22Rv1 (cell line): ENCODE measurements at regions not wholly inside any gene's neighbourhood (a gene's known extent, or its start where the extent isn't known, plus 50 kb on each side); places are given as distances from the start of the nearest gene placed in this dataset.

Experiments used
- ZFX ChIP-seq: fragments of 450-650 bp; IDR thresholded peaks from 2 replicates; pipeline ENCODE4 v1.6.1; 2017; ENCODE audit warnings: antibody characterized with exemption, borderline replicate concordance
- TF ChIP-seq, protein P1 (sequence below): fragments of 450-650 bp; IDR thresholded peaks from 2 replicates; pipeline ENCODE4 v1.5.1; 2017; ENCODE audit warnings: mild to moderate bottlenecking

DNA sequence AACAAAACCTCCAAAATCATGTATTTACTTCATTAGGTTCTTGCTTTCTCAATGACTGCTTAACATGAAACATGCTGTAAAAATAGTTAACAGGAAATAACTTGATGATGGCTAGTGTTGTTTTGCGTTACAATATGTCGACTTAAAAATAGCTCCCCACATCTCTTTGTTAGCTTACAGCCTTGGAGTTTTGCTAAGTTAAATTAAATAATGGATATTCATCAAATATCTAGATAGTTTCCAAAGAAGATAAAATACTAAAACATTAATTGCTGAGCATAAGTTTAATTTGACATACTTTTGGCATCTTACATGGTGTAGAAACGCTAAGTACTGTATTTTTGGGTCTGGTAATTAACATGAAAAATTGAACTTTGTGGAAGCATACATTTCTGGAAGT lies 500.6 kb upstream of the NOVA1 start:
- TF ChIP-seq, protein P1, sequence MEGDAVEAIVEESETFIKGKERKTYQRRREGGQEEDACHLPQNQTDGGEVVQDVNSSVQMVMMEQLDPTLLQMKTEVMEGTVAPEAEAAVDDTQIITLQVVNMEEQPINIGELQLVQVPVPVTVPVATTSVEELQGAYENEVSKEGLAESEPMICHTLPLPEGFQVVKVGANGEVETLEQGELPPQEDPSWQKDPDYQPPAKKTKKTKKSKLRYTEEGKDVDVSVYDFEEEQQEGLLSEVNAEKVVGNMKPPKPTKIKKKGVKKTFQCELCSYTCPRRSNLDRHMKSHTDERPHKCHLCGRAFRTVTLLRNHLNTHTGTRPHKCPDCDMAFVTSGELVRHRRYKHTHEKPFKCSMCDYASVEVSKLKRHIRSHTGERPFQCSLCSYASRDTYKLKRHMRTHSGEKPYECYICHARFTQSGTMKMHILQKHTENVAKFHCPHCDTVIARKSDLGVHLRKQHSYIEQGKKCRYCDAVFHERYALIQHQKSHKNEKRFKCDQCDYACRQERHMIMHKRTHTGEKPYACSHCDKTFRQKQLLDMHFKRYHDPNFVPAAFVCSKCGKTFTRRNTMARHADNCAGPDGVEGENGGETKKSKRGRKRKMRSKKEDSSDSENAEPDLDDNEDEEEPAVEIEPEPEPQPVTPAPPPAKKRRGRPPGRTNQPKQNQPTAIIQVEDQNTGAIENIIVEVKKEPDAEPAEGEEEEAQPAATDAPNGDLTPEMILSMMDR, result no peak
- TF ChIP-seq ZFX, result no peak
